OCI-LY3 (cell line): ENCODE measurements at regions not wholly inside any gene's neighbourhood (a gene's known extent, or its start where the extent isn't known, plus 50 kb on each side); places are given as distances from the start of the nearest gene placed in this dataset.

Source experiments
- CTCF ChIP-seq: fragments of 200-600, 300-600 bp; sonication (generic); IDR thresholded peaks from 2 replicates; pipeline ENCODE4 v1.5.1; 2014; ENCODE audit warnings: antibody characterized with exemption, low read length, low read depth
- EZH2phosphoT487 ChIP-seq: fragments of 200-600 bp; shearing (Covaris generic); IDR thresholded peaks from 2 replicates; pipeline ENCODE4 v1.6.1; 2018; ENCODE audit warnings: antibody characterized with exemption, mixed run types, low read depth

GRCh38 chr4:146004730-146005129 lies 66.1 kb upstream of the ZNF827 start:
- TF ChIP-seq CTCF = no peak
- TF ChIP-seq EZH2phosphoT487 = no peak
